ENCODE measurements at regions not wholly inside any gene's neighbourhood (a gene's known extent, or its start where the extent isn't known, plus 50 kb on each side); places are given as distances from the start of the nearest gene placed in this dataset.
A peak's percentile ranks its signal among the peaks of the same experiment; 100 is the strongest.
"Not testable (repeated sequence)": the region's sequence is repeated elsewhere in the genome, so short reads cannot be mapped to it uniquely, and the experiment has no call there.

GRCh38 chr7:69213878-69214277 is 384.4 kb upstream of the AUTS2 start:
- WGBS, 2 donors (ENCODE audit: low coverage in 1 of 2), result 43 to 61% methylated on average over 6 to 8 of the region's 8 CpGs
- ATAC-seq, result no peak
- Histone ChIP-seq H3K4me3 (no peak overlapping the region), H3K4me1 (peaks cover 0 to 6% (median 0%) of the 10 kb centered on the region in 3 donors), H3K27ac (no peak overlapping the region), H3K27me3 (no peaks in the 10 kb centered on the region), H3K36me3 (no peaks in the 10 kb centered on the region), H3K9me3 (no peaks in the 10 kb centered on the region)
- no peak for TF ChIP-seq CTCF (IDR thresholded peaks at IDR 0.05)
- TF ChIP-seq POLR2AphosphoS5 (IDR thresholded peaks at IDR 0.05), result no peak
- no peak for TF ChIP-seq EP300 (IDR thresholded peaks at IDR 0.05)
- TF ChIP-seq POLR2A (IDR thresholded peaks at IDR 0.05), result no peak

DNA sequence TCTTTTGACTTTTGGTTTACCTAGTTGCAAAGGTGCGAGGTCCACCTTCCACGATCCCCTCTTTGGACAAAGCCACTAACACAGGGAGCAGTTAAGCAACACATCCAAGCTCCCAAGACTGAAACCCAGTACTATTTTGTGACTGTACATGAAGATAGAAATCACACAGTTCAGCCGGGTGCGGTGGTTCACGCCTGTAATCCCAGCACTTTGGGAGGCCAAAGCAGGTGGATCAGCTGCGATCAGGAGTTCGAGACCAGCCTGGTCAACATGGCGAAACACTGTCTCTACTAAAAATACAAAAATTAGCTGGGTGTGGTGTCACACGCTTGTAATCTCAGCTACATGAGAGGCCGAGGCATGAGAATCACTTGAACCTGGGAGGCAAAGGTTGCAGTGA is 382.8 kb upstream of the AUTS2 start:
- H3K36me3 ChIP-seq, H3K4me3 ChIP-seq, H3K9me3 ChIP-seq, H3K27ac ChIP-seq, ATAC-seq, H3K27me3 ChIP-seq: not testable (repeated sequence)
- 97 to 100% methylated on average over 2 to 4 of the region's 10 CpGs for WGBS, 2 donors (ENCODE audit: low coverage in 1 of 2)
- peaks cover 0 to 11% (median 0%) of the 10 kb centered on the region in 3 donors for H3K4me1 ChIP-seq

- Histone ChIP-seq H3K4me3 (no peak overlapping the region), H3K36me3 (no peaks in the 10 kb centered on the region), H3K4me1 (peaks cover 0 to 11% (median 0%) of the 10 kb centered on the region in 3 donors), H3K27ac (peak overlapping the region in 1 of 4 donors; percentile 37), H3K9me3 (no peaks in the 10 kb centered on the region), H3K27me3 (no peaks in the 10 kb centered on the region)
- whole genome bisulfite sequencing, 2 donors (ENCODE audit: low coverage in 1 of 2), result 55 to 69% methylated on average over 17 of the region's 18 CpGs
- ATAC-seq, result no peak
- TF ChIP-seq POLR2AphosphoS5 (IDR thresholded peaks at IDR 0.05) (no peak), EP300 (IDR thresholded peaks at IDR 0.05) (no peak), CTCF (IDR thresholded peaks at IDR 0.05) (no peak), POLR2A (IDR thresholded peaks at IDR 0.05) (no peak)
Measured at GRCh38 chr7:69217516-69218350, 380.5 kb upstream of the AUTS2 start.

GRCh38 chr7:69218576-69218975 is 379.7 kb upstream of the AUTS2 start:
- H3K4me1 ChIP-seq, result peaks cover 0 to 11% (median 0%) of the 10 kb centered on the region in 3 donors
- no peaks in the 10 kb centered on the region for H3K36me3 ChIP-seq
- H3K4me3 ChIP-seq, result no peak overlapping the region
- 35 to 37% methylated on average over 2 to 4 of the region's 4 CpGs for WGBS, 2 donors (ENCODE audit: low coverage in 1 of 2)
- ATAC-seq, result no peak
- no peak for TF ChIP-seq EP300 (IDR thresholded peaks at IDR 0.05)
- no peak for TF ChIP-seq POLR2A (IDR thresholded peaks at IDR 0.05)
- no peak for TF ChIP-seq POLR2AphosphoS5 (IDR thresholded peaks at IDR 0.05)
- no peak for TF ChIP-seq CTCF (IDR thresholded peaks at IDR 0.05)
- H3K27me3 ChIP-seq, result no peaks in the 10 kb centered on the region
- no peak overlapping the region for H3K27ac ChIP-seq
- H3K9me3 ChIP-seq, result no peaks in the 10 kb centered on the region

DNA sequence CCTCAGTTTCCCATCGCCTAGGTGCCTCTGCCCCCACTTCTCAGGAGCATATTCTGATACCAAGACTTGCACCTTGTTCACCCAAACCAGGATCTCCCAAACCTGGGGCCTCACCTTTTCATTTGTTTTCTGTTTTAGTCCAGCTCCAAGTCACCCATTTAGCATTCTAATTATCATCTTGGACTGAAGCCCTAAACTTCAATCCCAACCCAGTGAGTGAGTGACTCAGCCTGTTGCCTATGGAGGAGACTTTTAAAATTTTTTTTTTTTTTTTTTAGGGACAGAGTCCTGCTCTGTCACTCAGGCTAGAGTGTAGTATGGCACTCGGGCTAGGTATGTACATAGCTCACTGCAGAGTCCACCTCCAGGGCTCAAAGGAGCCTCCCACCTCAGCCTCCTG is 378.9 kb upstream of the AUTS2 start:
- Histone ChIP-seq H3K9me3 (no peaks in the 10 kb centered on the region), H3K27me3 (no peaks in the 10 kb centered on the region), H3K4me1 (peaks cover 0 to 11% (median 0%) of the 10 kb centered on the region in 3 donors), H3K36me3 (no peaks in the 10 kb centered on the region), H3K4me3 (no peak overlapping the region), H3K27ac (no peak overlapping the region)
- ATAC-seq, result no peak
- TF ChIP-seq POLR2AphosphoS5 (IDR thresholded peaks at IDR 0.05) (no peak), POLR2A (IDR thresholded peaks at IDR 0.05) (no peak), CTCF (IDR thresholded peaks at IDR 0.05) (no peak), EP300 (IDR thresholded peaks at IDR 0.05) (no peak)
- 100% methylated on average over 1 of the region's 2 CpGs for WGBS, 2 donors (ENCODE audit: low coverage in 1 of 2)

Data from gastroesophageal sphincter (tissue), 4 donors.